ENCODE measurements at regions not wholly inside any gene's neighbourhood (a gene's known extent, or its start where the extent isn't known, plus 50 kb on each side); places are given as distances from the start of the nearest gene placed in this dataset.
"Not testable (repeated sequence)": the region's sequence is repeated elsewhere in the genome, so short reads cannot be mapped to it uniquely, and the experiment has no call there.

- H3K4me3 ChIP-seq (replicated peaks in 1 of 2; ENCODE audit: low read depth in 2 of 2, low read length in 2 of 2): no peak overlapping the region
- peak in 1 of 2 donors; percentile 58 for DNase-seq (ENCODE audit: low read depth in 2 of 2)
- TF ChIP-seq CTCF (IDR thresholded peaks at IDR 0.05; ENCODE audit: low read depth, low read length): no peak
Measured at GRCh38 chr7:81053623-81054022, 134.8 kb upstream of the SEMA3C start.

- no peak overlapping the region for H3K4me3 ChIP-seq (replicated peaks in 1 of 2; ENCODE audit: low read depth in 2 of 2, low read length in 2 of 2)
- no peak for TF ChIP-seq CTCF (IDR thresholded peaks at IDR 0.05; ENCODE audit: low read depth, low read length)
- DNase-seq (ENCODE audit: low read depth in 2 of 2): no peak
Measured at GRCh38 chr7:81051811-81052413, 133.1 kb upstream of the SEMA3C start.

GRCh38 chr7:81045491-81046030 lies 126.7 kb upstream of the SEMA3C start:
- DNase-seq (ENCODE audit: low read depth in 2 of 2): no peak
- TF ChIP-seq CTCF (IDR thresholded peaks at IDR 0.05; ENCODE audit: low read depth, low read length): no peak
- no peak overlapping the region for H3K4me3 ChIP-seq (replicated peaks in 1 of 2; ENCODE audit: low read depth in 2 of 2, low read length in 2 of 2)

GRCh38 chr7:81042646-81043045 lies 123.8 kb upstream of the SEMA3C start:
- not testable (repeated sequence) for H3K4me3 ChIP-seq (replicated peaks in 1 of 2; ENCODE audit: low read depth in 2 of 2, low read length in 2 of 2); DNase-seq (ENCODE audit: low read depth in 2 of 2)

- H3K4me3 ChIP-seq (replicated peaks in 1 of 2; ENCODE audit: low read depth in 2 of 2, low read length in 2 of 2): no peak overlapping the region
- no peak for DNase-seq (ENCODE audit: low read depth in 2 of 2)
- no peak for TF ChIP-seq CTCF (IDR thresholded peaks at IDR 0.05; ENCODE audit: low read depth, low read length)
Measured at GRCh38 chr7:81040496-81040895, 121.6 kb upstream of the SEMA3C start.

GRCh38 chr7:81036871-81037270 lies 118.0 kb upstream of the SEMA3C start:
- no peak for TF ChIP-seq CTCF (IDR thresholded peaks at IDR 0.05; ENCODE audit: low read depth, low read length)
- DNase-seq (ENCODE audit: low read depth in 2 of 2): no peak
- H3K4me3 ChIP-seq (replicated peaks in 1 of 2; ENCODE audit: low read depth in 2 of 2, low read length in 2 of 2): no peak overlapping the region

- DNase-seq (ENCODE audit: low read depth in 2 of 2): peak; percentile 31 to 65
- H3K4me3 ChIP-seq (replicated peaks in 1 of 2; ENCODE audit: low read depth in 2 of 2, low read length in 2 of 2): no peak overlapping the region
- no peak for TF ChIP-seq CTCF (IDR thresholded peaks at IDR 0.05; ENCODE audit: low read depth, low read length)
Measured at GRCh38 chr7:81036057-81036456, 117.2 kb upstream of the SEMA3C start.

All from cardiac fibroblast (primary cell).